ENCODE measurements at regions not wholly inside any gene's neighbourhood (a gene's known extent, or its start where the extent isn't known, plus 50 kb on each side); places are given as distances from the start of the nearest gene placed in this dataset.

- DNase-seq (ENCODE audit: low spot score in 2 of 2): no peak
- no peak for ATAC-seq
- no peak overlapping the region for H3K27ac Mint-ChIP-seq
These were observed 454.9 kb downstream of the ADRA2A start for GRCh38 chr10:111531690-111532089.

GRCh38 chr10:111532139-111532538 is 455.3 kb downstream of the ADRA2A start:
- no peak for DNase-seq (ENCODE audit: low spot score in 2 of 2)
- H3K27ac Mint-ChIP-seq: no peak overlapping the region
- H3K36me3 Mint-ChIP-seq: no peaks in the 10 kb centered on the region
- ATAC-seq: no peak
- H3K9me3 Mint-ChIP-seq: peaks cover 3 to 4% of the 10 kb centered on the region in 2 donors

More at GRCh38 chr10:111531690-111532089, 454.9 kb downstream of the ADRA2A start:
- Mint-ChIP-seq H3K36me3 (no peaks in the 10 kb centered on the region), H3K9me3 (peaks cover 3 to 4% of the 10 kb centered on the region in 2 donors)

GRCh38 chr10:111539246-111539645 is 462.4 kb downstream of the ADRA2A start:
- no peaks in the 10 kb centered on the region for H3K9me3 Mint-ChIP-seq
- no peak overlapping the region for H3K27ac Mint-ChIP-seq
- no peak for DNase-seq (ENCODE audit: low spot score in 2 of 2)
- H3K36me3 Mint-ChIP-seq: no peaks in the 10 kb centered on the region
- no peak for ATAC-seq

- no peak for DNase-seq (ENCODE audit: low spot score in 2 of 2)
- H3K27ac Mint-ChIP-seq: no peak overlapping the region
- H3K9me3 Mint-ChIP-seq: no peaks in the 10 kb centered on the region
- no peak for ATAC-seq
- H3K36me3 Mint-ChIP-seq: no peaks in the 10 kb centered on the region
These were observed 467.0 kb downstream of the ADRA2A start for GRCh38 chr10:111543854-111544253.

GRCh38 chr10:111545861-111546605 is 469.2 kb downstream of the ADRA2A start:
- DNase-seq (ENCODE audit: low spot score in 2 of 2): no peak
- Mint-ChIP-seq H3K36me3 (no peaks in the 10 kb centered on the region), H3K9me3 (no peaks in the 10 kb centered on the region), H3K27ac (no peak overlapping the region)
- no peak for ATAC-seq

- no peak for ATAC-seq
- no peak for DNase-seq (ENCODE audit: low spot score in 2 of 2)
- no peak overlapping the region for H3K27ac Mint-ChIP-seq
- H3K36me3 Mint-ChIP-seq: no peaks in the 10 kb centered on the region
- H3K9me3 Mint-ChIP-seq: no peaks in the 10 kb centered on the region
These were observed 471.4 kb downstream of the ADRA2A start for GRCh38 chr10:111548084-111548726.

- H3K9me3 Mint-ChIP-seq: no peaks in the 10 kb centered on the region
- no peaks in the 10 kb centered on the region for H3K36me3 Mint-ChIP-seq
- no peak for DNase-seq (ENCODE audit: low spot score in 2 of 2)
- no peak overlapping the region for H3K27ac Mint-ChIP-seq
- no peak for ATAC-seq
These were observed 474.2 kb downstream of the ADRA2A start for GRCh38 chr10:111551001-111551400.

GRCh38 chr10:111556666-111557065 is 479.8 kb downstream of the ADRA2A start:
- H3K27ac Mint-ChIP-seq: no peak overlapping the region
- no peak for ATAC-seq
- no peaks in the 10 kb centered on the region for H3K9me3 Mint-ChIP-seq
- DNase-seq (ENCODE audit: low spot score in 2 of 2): no peak
- H3K36me3 Mint-ChIP-seq: no peaks in the 10 kb centered on the region

GRCh38 chr10:111558211-111558610 is 481.4 kb downstream of the ADRA2A start:
- H3K27ac Mint-ChIP-seq: no peak overlapping the region
- ATAC-seq: no peak
- no peaks in the 10 kb centered on the region for H3K36me3 Mint-ChIP-seq
- DNase-seq (ENCODE audit: low spot score in 2 of 2): no peak
- H3K9me3 Mint-ChIP-seq: no peaks in the 10 kb centered on the region

GRCh38 chr10:111560027-111560426 is 483.2 kb downstream of the ADRA2A start:
- H3K9me3 Mint-ChIP-seq: no peaks in the 10 kb centered on the region
- H3K36me3 Mint-ChIP-seq: no peaks in the 10 kb centered on the region
- ATAC-seq (no peak), DNase-seq (ENCODE audit: low spot score in 2 of 2) (no peak)
- no peak overlapping the region for H3K27ac Mint-ChIP-seq

GRCh38 chr10:111561124-111561523 is 484.3 kb downstream of the ADRA2A start:
- no peaks in the 10 kb centered on the region for H3K36me3 Mint-ChIP-seq
- DNase-seq (ENCODE audit: low spot score in 2 of 2) (no peak), ATAC-seq (no peak)
- H3K27ac Mint-ChIP-seq: no peak overlapping the region
- no peaks in the 10 kb centered on the region for H3K9me3 Mint-ChIP-seq

GRCh38 chr10:111565542-111565941 is 488.7 kb downstream of the ADRA2A start:
- ATAC-seq: no peak
- Mint-ChIP-seq H3K36me3 (no peaks in the 10 kb centered on the region), H3K27ac (no peak overlapping the region), H3K9me3 (no peaks in the 10 kb centered on the region)
- no peak for DNase-seq (ENCODE audit: low spot score in 2 of 2)

- ATAC-seq: no peak
- DNase-seq (ENCODE audit: low spot score in 2 of 2): no peak
- Mint-ChIP-seq H3K9me3 (peaks cover 6 to 12% of the 10 kb centered on the region in 2 donors), H3K27ac (no peak overlapping the region), H3K36me3 (no peaks in the 10 kb centered on the region)
These were observed 501.2 kb downstream of the ADRA2A start for GRCh38 chr10:111578076-111578475.

- H3K36me3 Mint-ChIP-seq: no peaks in the 10 kb centered on the region
- ATAC-seq (no peak), DNase-seq (ENCODE audit: low spot score in 2 of 2) (no peak)
- peaks cover 0 to 7% of the 10 kb centered on the region in 2 donors for H3K9me3 Mint-ChIP-seq
- H3K27ac Mint-ChIP-seq: no peak overlapping the region
These were observed 502.6 kb downstream of the ADRA2A start for GRCh38 chr10:111579473-111579872.

GRCh38 chr10:111590703-111591102 is 513.9 kb downstream of the ADRA2A start:
- Mint-ChIP-seq H3K36me3 (no peaks in the 10 kb centered on the region), H3K9me3 (no peaks in the 10 kb centered on the region), H3K27ac (no peak overlapping the region)
- DNase-seq (ENCODE audit: low spot score in 2 of 2): no peak
- no peak for ATAC-seq

- no peak overlapping the region for H3K27ac Mint-ChIP-seq
- H3K36me3 Mint-ChIP-seq: no peaks in the 10 kb centered on the region
- ATAC-seq (no peak), DNase-seq (ENCODE audit: low spot score in 2 of 2) (no peak)
- H3K9me3 Mint-ChIP-seq: no peaks in the 10 kb centered on the region
These were observed 516.7 kb downstream of the ADRA2A start for GRCh38 chr10:111593578-111593977.

- DNase-seq (ENCODE audit: low spot score in 2 of 2) (no peak), ATAC-seq (no peak)
- Mint-ChIP-seq H3K9me3 (no peaks in the 10 kb centered on the region), H3K27ac (no peak overlapping the region), H3K36me3 (no peaks in the 10 kb centered on the region)
These were observed 518.3 kb downstream of the ADRA2A start for GRCh38 chr10:111595173-111595572.
